Stimulated activated CD4-positive, alpha-beta T cell treated with anti-CD3 and anti-CD28 coated beads, TNF-alpha, amount 100 ng/mL, for 24 hours (primary cell): ENCODE measurements at regions not wholly inside any gene's neighbourhood (a gene's known extent, or its start where the extent isn't known, plus 50 kb on each side); places are given as distances from the start of the nearest gene placed in this dataset.

Source experiments
- DNase-seq, 3 experiments: peaks; one replicate each; pipeline ENCODE4 v3.0.0-alpha.2; 2020; ENCODE audit warnings: low read depth in 3 of 3

DNA sequence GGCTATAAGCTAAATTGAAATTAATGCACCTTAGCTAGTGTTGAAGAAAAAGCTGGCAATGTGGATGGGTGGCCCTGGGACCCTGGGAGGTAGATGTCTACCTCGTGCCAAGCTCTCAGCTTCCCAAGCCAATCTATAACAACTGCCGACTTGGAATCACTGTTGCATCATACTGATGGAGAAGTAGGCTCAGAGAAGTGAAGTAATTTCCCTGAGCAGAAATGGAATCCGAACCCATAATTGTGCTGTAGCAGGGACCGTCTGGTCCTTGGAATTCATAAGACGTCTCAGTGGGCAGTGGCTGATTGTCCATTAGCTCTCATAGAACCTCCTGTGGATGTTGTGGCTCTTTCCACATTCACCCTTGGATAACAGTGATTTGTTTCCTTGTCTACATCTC is 196.6 kb downstream of the RAB11FIP4 start:
- DNase-seq, result no peak
